Neural cell (in vitro differentiated cells): ENCODE measurements at regions not wholly inside any gene's neighbourhood (a gene's known extent, or its start where the extent isn't known, plus 50 kb on each side); places are given as distances from the start of the nearest gene placed in this dataset.

ENCODE experiments used
- H2AFZ ChIP-seq: fragments of 200-600, 300-800 bp; sonication (generic), shearing (Covaris generic); 2 replicates; pipeline ENCODE4 v1.6.0; 2014; ENCODE audit warnings: low read depth, mild to moderate bottlenecking, antibody characterized with exemption, low read length, moderate library complexity
- H3F3A ChIP-seq: fragments of 200-600 bp; shearing (Covaris generic); 2 replicates; pipeline ENCODE4 v1.6.1; 2016; ENCODE audit warnings: mild to moderate bottlenecking, moderate library complexity, mixed read lengths, antibody characterized with exemption, low read length; ENCODE audit not compliant: insufficient read depth, poor library complexity, severe bottlenecking
- H3K27ac ChIP-seq: fragments of 200-600, 300-800 bp; sonication (generic), shearing (Covaris generic); 2 replicates; pipeline ENCODE4 v1.5.1; 2014; ENCODE audit warnings: mild to moderate bottlenecking, low read length, moderate library complexity
- H3K27me3 ChIP-seq: fragments of 300-800, 200-600 bp; sonication (generic), shearing (Covaris generic); 2 replicates; pipeline ENCODE4 v1.6.0; 2014; ENCODE audit warnings: mild to moderate bottlenecking, low read depth, low read length, moderate library complexity; ENCODE audit not compliant: insufficient read depth
- H3K36me3 ChIP-seq: fragments of 300-800, 200-600 bp; sonication (generic), shearing (Covaris generic); 2 replicates; pipeline ENCODE4 v1.5.1; 2014; ENCODE audit warnings: mild to moderate bottlenecking, antibody characterized with exemption, low read length, moderate library complexity; ENCODE audit not compliant: insufficient read depth
- H3K4me2 ChIP-seq: fragments of 300-800, 200-600 bp; sonication (generic), shearing (Covaris generic); 2 replicates; pipeline ENCODE4 v1.6.0; 2014; ENCODE audit warnings: mild to moderate bottlenecking, low read length
- H3K4me3 ChIP-seq: fragments of 300-800, 200-600 bp; sonication (generic), shearing (Covaris generic); 2 replicates; pipeline ENCODE4 v1.5.1; 2014; ENCODE audit warnings: mild to moderate bottlenecking, low read length, moderate library complexity
- H3K79me2 ChIP-seq: fragments of 200-600 bp; shearing (Covaris generic); replicated peaks from 2 replicates; pipeline ENCODE4 v1.6.0; 2014; ENCODE audit warnings: mild to moderate bottlenecking, low read length, moderate library complexity; ENCODE audit not compliant: insufficient read depth
- H3K9ac ChIP-seq: fragments of 300-800, 200-600 bp; sonication (generic), shearing (Covaris generic); 2 replicates; pipeline ENCODE4 v1.6.1; 2016; ENCODE audit warnings: mild to moderate bottlenecking, low read length, mixed read lengths
- H3K9me2 ChIP-seq: fragments of 200-600 bp; shearing (Covaris generic); 2 replicates; pipeline ENCODE4 v1.6.1; 2016; ENCODE audit warnings: mild to moderate bottlenecking, low read length, mixed read lengths; ENCODE audit not compliant: insufficient read depth
- H3K9me3 ChIP-seq: fragments of 200-600, 300-800 bp; sonication (generic), shearing (Covaris generic); 2 replicates; pipeline ENCODE4 v1.6.1; 2016; ENCODE audit warnings: mild to moderate bottlenecking, mixed run types, low read length, moderate library complexity, mixed read lengths
- H4K20me1 ChIP-seq: fragments of 200-600 bp; shearing (Covaris generic); 2 replicates; pipeline ENCODE4 v1.6.1; 2016; ENCODE audit warnings: mild to moderate bottlenecking, mixed run types; ENCODE audit not compliant: insufficient read depth
- EP300 ChIP-seq: fragments of 450-650 bp; conservative IDR thresholded peaks from 2 replicates; pipeline ENCODE4 v1.6.1; 2014; ENCODE audit warnings: antibody characterized with exemption, mild to moderate bottlenecking, moderate library complexity; ENCODE audit not compliant: poor library complexity, severe bottlenecking
- EZH2 ChIP-seq: fragments of 200-600, 300-800 bp; shearing (Covaris generic), sonication (generic); IDR thresholded peaks from 2 replicates; pipeline ENCODE4 v1.6.1; 2014; ENCODE audit warnings: antibody characterized with exemption, low read length, borderline replicate concordance, mild to moderate bottlenecking; ENCODE audit not compliant: insufficient read depth, poor library complexity, severe bottlenecking
- MXI1 ChIP-seq: fragments of 450-650 bp; conservative IDR thresholded peaks from 2 replicates; pipeline ENCODE4 v1.6.1; 2014; ENCODE audit warnings: antibody characterized with exemption, mild to moderate bottlenecking; ENCODE audit not compliant: poor library complexity, severe bottlenecking
- POLR2AphosphoS5 ChIP-seq: IDR thresholded peaks from 2 replicates; pipeline ENCODE4 v1.6.1; 2012
- RAD21 ChIP-seq: fragments of 450-650 bp; conservative IDR thresholded peaks from 2 replicates; pipeline ENCODE4 v1.6.1; 2014; ENCODE audit warnings: antibody characterized with exemption, mild to moderate bottlenecking, moderate library complexity
- REST ChIP-seq: IDR thresholded peaks from 2 replicates; pipeline ENCODE4 v1.6.1; 2012; ENCODE audit warnings: borderline replicate concordance
- SMC3 ChIP-seq: fragments of 450-650 bp; conservative IDR thresholded peaks from 2 replicates; pipeline ENCODE4 v1.6.1; 2014; ENCODE audit warnings: antibody characterized with exemption, mild to moderate bottlenecking, moderate library complexity; ENCODE audit not compliant: poor library complexity
- TAF1 ChIP-seq: IDR thresholded peaks from 2 replicates; pipeline ENCODE4 v1.6.1; 2012; ENCODE audit warnings: low read depth
- TF ChIP-seq, protein P1 (sequence below): fragments of 450-650 bp; IDR thresholded peaks from 2 replicates; pipeline ENCODE4 v1.5.1; 2014; ENCODE audit warnings: antibody characterized with exemption, mild to moderate bottlenecking, moderate library complexity; ENCODE audit not compliant: poor library complexity, severe bottlenecking

GRCh38 chr13:111017755-111018459 lies 97.2 kb upstream of the ARHGEF7 start:
- Histone ChIP-seq H3K4me3 (no peak overlapping the region), H3K9me2 (no peaks in the 10 kb centered on the region), H3K27me3 (no peaks in the 10 kb centered on the region), H3K4me2 (no peak overlapping the region), H3K79me2 (no peaks in the 10 kb centered on the region), H3K9ac (no peak overlapping the region), H3K9me3 (no peaks in the 10 kb centered on the region), H3F3A (no peaks in the 10 kb centered on the region), H2AFZ (no peak overlapping the region), H3K27ac (no peak overlapping the region), H3K36me3 (no peaks in the 10 kb centered on the region), H4K20me1 (no peaks in the 10 kb centered on the region)
- no peak for TF ChIP-seq SMC3
- TF ChIP-seq TAF1 = no peak
- TF ChIP-seq POLR2AphosphoS5 = no peak
- no peak for TF ChIP-seq EP300
- TF ChIP-seq RAD21 = no peak
- no peak for TF ChIP-seq EZH2
- TF ChIP-seq, protein P1, sequence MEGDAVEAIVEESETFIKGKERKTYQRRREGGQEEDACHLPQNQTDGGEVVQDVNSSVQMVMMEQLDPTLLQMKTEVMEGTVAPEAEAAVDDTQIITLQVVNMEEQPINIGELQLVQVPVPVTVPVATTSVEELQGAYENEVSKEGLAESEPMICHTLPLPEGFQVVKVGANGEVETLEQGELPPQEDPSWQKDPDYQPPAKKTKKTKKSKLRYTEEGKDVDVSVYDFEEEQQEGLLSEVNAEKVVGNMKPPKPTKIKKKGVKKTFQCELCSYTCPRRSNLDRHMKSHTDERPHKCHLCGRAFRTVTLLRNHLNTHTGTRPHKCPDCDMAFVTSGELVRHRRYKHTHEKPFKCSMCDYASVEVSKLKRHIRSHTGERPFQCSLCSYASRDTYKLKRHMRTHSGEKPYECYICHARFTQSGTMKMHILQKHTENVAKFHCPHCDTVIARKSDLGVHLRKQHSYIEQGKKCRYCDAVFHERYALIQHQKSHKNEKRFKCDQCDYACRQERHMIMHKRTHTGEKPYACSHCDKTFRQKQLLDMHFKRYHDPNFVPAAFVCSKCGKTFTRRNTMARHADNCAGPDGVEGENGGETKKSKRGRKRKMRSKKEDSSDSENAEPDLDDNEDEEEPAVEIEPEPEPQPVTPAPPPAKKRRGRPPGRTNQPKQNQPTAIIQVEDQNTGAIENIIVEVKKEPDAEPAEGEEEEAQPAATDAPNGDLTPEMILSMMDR = no peak
- no peak for TF ChIP-seq REST
- TF ChIP-seq MXI1 = no peak

DNA sequence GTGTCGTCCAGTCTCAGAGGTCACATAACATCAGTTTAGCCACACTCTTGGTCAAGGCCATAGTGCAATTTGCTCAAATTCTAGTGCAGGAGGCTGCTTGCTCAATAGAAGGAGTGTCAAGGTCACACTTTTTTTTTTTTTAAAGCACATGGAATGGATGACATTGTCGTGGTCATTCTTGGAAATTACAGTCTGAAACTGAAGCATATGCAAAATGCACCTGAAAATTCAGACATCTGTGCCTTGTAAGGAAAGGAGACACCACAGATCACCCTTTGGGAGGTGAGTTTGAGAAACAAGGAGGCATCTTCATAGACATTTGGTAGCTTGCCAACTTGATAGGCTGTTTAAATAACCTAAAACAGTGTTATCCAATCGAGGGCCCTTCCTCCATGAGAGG lies 98.3 kb upstream of the ANKRD10 start:
- no peak overlapping the region for H3K9ac ChIP-seq
- no peaks in the 10 kb centered on the region for H3K36me3 ChIP-seq
- no peaks in the 10 kb centered on the region for H4K20me1 ChIP-seq
- no peak overlapping the region for H3K4me2 ChIP-seq
- TF ChIP-seq POLR2AphosphoS5 (no peak), EP300 (no peak), SMC3 (no peak), MXI1 (no peak), REST (no peak), EZH2 (no peak), TAF1 (no peak), RAD21 (no peak)
- TF ChIP-seq, protein P1 = no peak
- H3K9me3 ChIP-seq = no peaks in the 10 kb centered on the region
- H3K27me3 ChIP-seq = no peaks in the 10 kb centered on the region
- H3K9me2 ChIP-seq = no peaks in the 10 kb centered on the region
- no peaks in the 10 kb centered on the region for H3F3A ChIP-seq
- no peak overlapping the region for H3K4me3 ChIP-seq
- H2AFZ ChIP-seq = no peak overlapping the region
- no peak overlapping the region for H3K27ac ChIP-seq
- no peaks in the 10 kb centered on the region for H3K79me2 ChIP-seq
